ENCODE measurements at regions not wholly inside any gene's neighbourhood (a gene's known extent, or its start where the extent isn't known, plus 50 kb on each side); places are given as distances from the start of the nearest gene placed in this dataset.
A peak's percentile ranks its signal among the peaks of the same experiment; 100 is the strongest.

DNA sequence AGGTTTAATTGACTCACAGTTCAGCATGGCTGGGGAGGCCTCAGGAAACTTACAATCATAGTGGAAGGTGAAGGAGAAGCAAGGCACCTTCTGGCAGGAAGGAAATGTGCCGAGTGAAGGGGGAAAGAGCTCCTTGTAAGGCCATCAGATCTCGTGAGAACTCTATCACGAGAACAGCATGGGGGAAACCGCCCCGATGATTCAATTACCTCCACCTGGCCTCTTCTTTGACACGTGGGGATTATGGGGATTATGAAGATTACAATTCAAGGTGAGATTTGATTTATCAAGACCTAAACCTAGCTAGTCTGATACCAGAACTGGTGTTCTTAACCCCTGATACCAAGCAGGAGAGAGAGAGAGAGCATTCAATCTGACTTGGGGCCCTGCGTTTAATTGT lies 258.7 kb downstream of the PTEN start:
- Histone ChIP-seq H3K9me3 (ENCODE audit: control insufficient read depth in 5 of 5, low read length in 5 of 5) (no peaks in the 10 kb centered on the region), H3K27ac (ENCODE audit: low read depth, low read length) (no peak overlapping the region), H3K4me1 (ENCODE audit: control insufficient read depth in 5 of 5, insufficient read depth in 5 of 5, low read length in 5 of 5) (peaks cover 0 to 11% (median under 1%) of the 10 kb centered on the region in 5 donors), H3K36me3 (ENCODE audit: control insufficient read depth in 5 of 5, insufficient read depth in 5 of 5, low read length in 5 of 5) (no peaks in the 10 kb centered on the region), H3K27me3 (ENCODE audit: control insufficient read depth in 5 of 5, insufficient read depth in 4 of 5, low read length in 5 of 5) (no peaks in the 10 kb centered on the region), H3K9ac (ENCODE audit: low read length in 5 of 5) (no peak overlapping the region), H3K4me3 (ENCODE audit: low read depth in 1 of 5, low read length in 5 of 5) (no peak overlapping the region)

DNA sequence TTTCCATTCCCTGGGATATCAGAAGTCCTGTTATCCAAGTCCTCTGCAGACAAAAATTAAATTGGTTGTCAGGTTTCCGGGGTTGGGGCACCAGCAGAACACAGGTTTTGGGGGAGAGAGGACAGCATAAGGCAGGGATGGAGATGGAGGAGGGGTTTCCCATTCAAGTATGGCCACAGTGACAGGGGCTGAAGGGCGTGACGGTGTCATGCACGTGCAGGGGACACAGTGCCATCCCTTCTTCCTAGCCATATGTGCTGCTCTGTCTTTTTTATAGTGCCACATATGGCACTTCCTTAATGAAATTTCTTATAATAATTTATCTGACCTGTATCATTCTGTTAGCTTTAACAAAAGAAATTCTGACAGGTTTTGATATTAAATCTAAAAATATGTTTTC lies 259.2 kb downstream of the PTEN start:
- Histone ChIP-seq H3K4me1 (ENCODE audit: control insufficient read depth in 5 of 5, insufficient read depth in 5 of 5, low read length in 5 of 5) (peaks cover 0 to 8% (median 0%) of the 10 kb centered on the region in 5 donors), H3K27me3 (ENCODE audit: control insufficient read depth in 5 of 5, insufficient read depth in 4 of 5, low read length in 5 of 5) (no peaks in the 10 kb centered on the region), H3K27ac (ENCODE audit: low read depth, low read length) (no peak overlapping the region), H3K4me3 (ENCODE audit: low read depth in 1 of 5, low read length in 5 of 5) (no peak overlapping the region), H3K36me3 (ENCODE audit: control insufficient read depth in 5 of 5, insufficient read depth in 5 of 5, low read length in 5 of 5) (no peaks in the 10 kb centered on the region), H3K9me3 (ENCODE audit: control insufficient read depth in 5 of 5, low read length in 5 of 5) (no peaks in the 10 kb centered on the region), H3K9ac (ENCODE audit: low read length in 5 of 5) (no peak overlapping the region)

DNA sequence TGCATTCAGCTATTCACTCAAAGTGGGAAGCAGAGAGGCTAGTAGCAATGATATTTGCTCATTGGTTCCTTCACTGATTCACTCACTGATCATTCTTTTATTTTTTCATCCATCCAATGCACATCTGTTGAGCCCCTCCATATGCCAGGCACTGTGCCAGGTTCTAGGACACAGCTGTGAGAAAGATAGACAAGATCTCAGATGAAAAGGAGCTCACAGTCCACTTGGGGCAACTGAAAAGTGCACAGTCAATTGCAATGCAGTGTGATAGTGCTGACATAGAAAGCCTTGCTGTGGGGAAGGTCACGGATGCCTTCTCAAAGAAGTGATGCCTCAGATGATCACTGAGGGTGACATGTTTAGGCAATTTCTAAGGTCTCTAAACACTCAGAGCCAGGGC lies 262.3 kb downstream of the PTEN start:
- H3K27me3 ChIP-seq (ENCODE audit: control insufficient read depth in 5 of 5, insufficient read depth in 4 of 5, low read length in 5 of 5), result no peaks in the 10 kb centered on the region
- no peak overlapping the region for H3K9ac ChIP-seq (ENCODE audit: low read length in 5 of 5)
- H3K4me3 ChIP-seq (ENCODE audit: low read depth in 1 of 5, low read length in 5 of 5), result no peak overlapping the region
- no peaks in the 10 kb centered on the region for H3K9me3 ChIP-seq (ENCODE audit: control insufficient read depth in 5 of 5, low read length in 5 of 5)
- peaks cover 0 to 3% (median 0%) of the 10 kb centered on the region in 5 donors for H3K4me1 ChIP-seq (ENCODE audit: control insufficient read depth in 5 of 5, insufficient read depth in 5 of 5, low read length in 5 of 5)
- H3K27ac ChIP-seq (ENCODE audit: low read depth, low read length), result no peak overlapping the region
- no peaks in the 10 kb centered on the region for H3K36me3 ChIP-seq (ENCODE audit: control insufficient read depth in 5 of 5, insufficient read depth in 5 of 5, low read length in 5 of 5)

DNA sequence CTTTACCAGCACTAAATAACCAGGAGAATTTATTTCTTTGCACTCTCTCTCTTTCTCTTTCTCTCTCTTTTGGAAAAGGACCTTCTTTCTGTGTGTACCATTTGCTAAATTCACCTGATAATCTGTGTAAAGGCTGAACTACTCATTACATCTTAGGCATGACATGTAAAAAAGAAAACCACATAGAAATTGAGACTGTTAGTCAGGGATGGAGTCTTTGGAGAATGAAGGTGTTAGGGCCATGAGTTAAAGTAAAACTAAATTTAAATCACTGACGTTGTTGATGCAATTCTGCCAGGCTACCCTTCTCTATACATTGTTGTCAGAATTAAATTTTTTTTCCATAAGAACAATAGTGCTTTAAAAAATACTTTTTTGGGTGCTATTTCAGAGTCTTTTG lies 263.3 kb downstream of the PTEN start:
- no peak overlapping the region for H3K27ac ChIP-seq (ENCODE audit: low read depth, low read length)
- no peaks in the 10 kb centered on the region for H3K9me3 ChIP-seq (ENCODE audit: control insufficient read depth in 5 of 5, low read length in 5 of 5)
- no peaks in the 10 kb centered on the region for H3K36me3 ChIP-seq (ENCODE audit: control insufficient read depth in 5 of 5, insufficient read depth in 5 of 5, low read length in 5 of 5)
- no peak overlapping the region for H3K9ac ChIP-seq (ENCODE audit: low read length in 5 of 5)
- no peaks in the 10 kb centered on the region for H3K27me3 ChIP-seq (ENCODE audit: control insufficient read depth in 5 of 5, insufficient read depth in 4 of 5, low read length in 5 of 5)
- peaks cover 0 to 6% (median 3%) of the 10 kb centered on the region in 5 donors for H3K4me1 ChIP-seq (ENCODE audit: control insufficient read depth in 5 of 5, insufficient read depth in 5 of 5, low read length in 5 of 5)
- H3K4me3 ChIP-seq (ENCODE audit: low read depth in 1 of 5, low read length in 5 of 5), result no peak overlapping the region

DNA sequence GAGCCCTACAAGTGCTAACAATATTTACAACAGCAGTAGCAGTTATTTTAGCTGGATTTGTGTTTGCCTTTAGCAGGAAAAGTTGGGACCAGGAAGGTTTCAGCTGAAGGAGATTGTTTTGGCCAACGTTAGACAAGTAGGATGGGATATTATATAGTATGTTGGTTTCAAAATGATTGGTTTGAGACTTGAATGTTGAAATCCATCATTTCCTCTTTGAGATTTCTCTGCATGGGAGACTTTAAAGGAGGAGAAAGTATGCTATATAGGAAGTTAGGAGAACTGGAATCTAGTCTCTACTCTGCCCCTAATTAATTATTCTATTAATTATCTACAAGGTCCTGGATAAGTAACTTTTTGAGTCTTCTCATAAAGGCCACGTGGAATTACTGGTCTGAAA lies 263.8 kb downstream of the PTEN start:
- Histone ChIP-seq H3K9me3 (ENCODE audit: control insufficient read depth in 5 of 5, low read length in 5 of 5) (no peaks in the 10 kb centered on the region), H3K36me3 (ENCODE audit: control insufficient read depth in 5 of 5, insufficient read depth in 5 of 5, low read length in 5 of 5) (no peaks in the 10 kb centered on the region), H3K27ac (ENCODE audit: low read depth, low read length) (no peak overlapping the region), H3K4me1 (ENCODE audit: control insufficient read depth in 5 of 5, insufficient read depth in 5 of 5, low read length in 5 of 5) (peaks cover 0 to 11% (median 8%) of the 10 kb centered on the region in 5 donors), H3K27me3 (ENCODE audit: control insufficient read depth in 5 of 5, insufficient read depth in 4 of 5, low read length in 5 of 5) (no peaks in the 10 kb centered on the region), H3K4me3 (ENCODE audit: low read depth in 1 of 5, low read length in 5 of 5) (no peak overlapping the region), H3K9ac (ENCODE audit: low read length in 5 of 5) (no peak overlapping the region)

DNA sequence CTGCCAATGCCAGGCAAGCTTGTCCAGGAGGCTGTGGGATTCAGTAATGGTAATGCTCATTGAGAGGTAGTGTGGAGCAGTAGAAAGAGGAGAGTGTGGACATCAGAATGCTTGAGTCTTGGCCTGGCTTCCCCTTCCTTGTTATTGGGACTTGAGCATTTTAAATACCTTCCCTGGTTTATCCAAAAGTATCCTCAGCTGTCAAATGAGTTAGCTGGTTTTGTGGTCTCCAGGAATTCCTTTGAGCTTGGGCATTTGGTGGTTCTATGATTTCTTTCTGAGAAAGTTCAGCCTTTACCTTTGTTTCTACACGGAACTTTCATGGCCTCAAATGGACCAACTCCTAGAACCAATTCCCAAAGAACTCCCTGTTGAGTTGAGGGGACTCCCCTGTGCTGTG lies 264.3 kb downstream of the PTEN start:
- H3K27me3 ChIP-seq (ENCODE audit: control insufficient read depth in 5 of 5, insufficient read depth in 4 of 5, low read length in 5 of 5), result no peaks in the 10 kb centered on the region
- H3K36me3 ChIP-seq (ENCODE audit: control insufficient read depth in 5 of 5, insufficient read depth in 5 of 5, low read length in 5 of 5), result no peaks in the 10 kb centered on the region
- no peaks in the 10 kb centered on the region for H3K9me3 ChIP-seq (ENCODE audit: control insufficient read depth in 5 of 5, low read length in 5 of 5)
- peaks cover 0 to 14% (median 9%) of the 10 kb centered on the region in 5 donors for H3K4me1 ChIP-seq (ENCODE audit: control insufficient read depth in 5 of 5, insufficient read depth in 5 of 5, low read length in 5 of 5)
- H3K4me3 ChIP-seq (ENCODE audit: low read depth in 1 of 5, low read length in 5 of 5), result no peak overlapping the region
- no peak overlapping the region for H3K27ac ChIP-seq (ENCODE audit: low read depth, low read length)
- no peak overlapping the region for H3K9ac ChIP-seq (ENCODE audit: low read length in 5 of 5)

DNA sequence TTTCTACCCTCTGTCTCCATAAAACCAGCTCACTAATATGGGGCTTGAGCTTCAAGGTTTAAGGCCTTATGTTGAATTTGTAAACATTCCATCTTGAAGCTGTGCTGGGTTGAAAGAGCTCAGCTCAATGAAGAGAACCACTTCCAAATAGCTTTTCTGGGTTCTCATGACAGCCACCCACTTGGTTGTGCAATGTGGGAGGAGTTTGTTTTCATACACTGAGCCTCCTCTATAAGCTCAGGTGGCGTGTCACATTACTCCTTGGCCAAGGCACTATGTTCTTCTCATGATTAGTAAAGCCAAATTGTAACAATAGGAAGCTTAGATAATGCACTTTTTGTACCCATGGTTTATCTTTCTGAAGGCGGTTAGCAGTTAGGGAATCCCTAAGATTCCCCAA lies 265.6 kb downstream of the PTEN start:
- H3K9ac ChIP-seq (ENCODE audit: low read length in 5 of 5), result no peak overlapping the region
- H3K4me1 ChIP-seq (ENCODE audit: control insufficient read depth in 5 of 5, insufficient read depth in 5 of 5, low read length in 5 of 5), result peaks cover 0 to 14% (median 9%) of the 10 kb centered on the region in 5 donors
- H3K27ac ChIP-seq (ENCODE audit: low read depth, low read length), result no peak overlapping the region
- no peak overlapping the region for H3K4me3 ChIP-seq (ENCODE audit: low read depth in 1 of 5, low read length in 5 of 5)
- H3K9me3 ChIP-seq (ENCODE audit: control insufficient read depth in 5 of 5, low read length in 5 of 5), result no peaks in the 10 kb centered on the region
- H3K36me3 ChIP-seq (ENCODE audit: control insufficient read depth in 5 of 5, insufficient read depth in 5 of 5, low read length in 5 of 5), result no peaks in the 10 kb centered on the region
- H3K27me3 ChIP-seq (ENCODE audit: control insufficient read depth in 5 of 5, insufficient read depth in 4 of 5, low read length in 5 of 5), result no peaks in the 10 kb centered on the region

DNA sequence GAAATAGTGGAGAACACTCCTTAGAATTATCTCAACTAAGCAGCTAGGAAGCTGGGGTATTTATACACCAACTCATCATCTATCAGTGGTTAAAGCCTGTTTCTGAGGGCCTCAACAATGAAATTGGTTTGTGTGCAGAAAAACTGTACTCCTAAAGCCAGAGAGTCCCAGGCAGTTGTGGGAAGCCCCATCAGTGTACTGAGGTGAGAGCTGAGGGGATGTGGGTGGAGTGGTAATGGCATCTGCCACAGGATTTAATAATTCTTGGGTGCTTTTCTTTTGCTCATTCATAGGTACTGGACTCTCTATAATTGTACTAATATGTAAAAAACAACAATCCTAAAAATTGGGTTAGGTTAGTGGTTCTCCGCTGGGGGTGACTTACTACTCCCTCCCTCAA lies 267.5 kb downstream of the PTEN start:
- Histone ChIP-seq H3K9ac (ENCODE audit: low read length in 5 of 5) (no peak overlapping the region), H3K9me3 (ENCODE audit: control insufficient read depth in 5 of 5, low read length in 5 of 5) (no peaks in the 10 kb centered on the region), H3K36me3 (ENCODE audit: control insufficient read depth in 5 of 5, insufficient read depth in 5 of 5, low read length in 5 of 5) (no peaks in the 10 kb centered on the region), H3K27ac (ENCODE audit: low read depth, low read length) (no peak overlapping the region), H3K4me1 (ENCODE audit: control insufficient read depth in 5 of 5, insufficient read depth in 5 of 5, low read length in 5 of 5) (peaks cover 0 to 24% (median 17%) of the 10 kb centered on the region in 5 donors), H3K27me3 (ENCODE audit: control insufficient read depth in 5 of 5, insufficient read depth in 4 of 5, low read length in 5 of 5) (no peaks in the 10 kb centered on the region), H3K4me3 (ENCODE audit: low read depth in 1 of 5, low read length in 5 of 5) (no peak overlapping the region)

DNA sequence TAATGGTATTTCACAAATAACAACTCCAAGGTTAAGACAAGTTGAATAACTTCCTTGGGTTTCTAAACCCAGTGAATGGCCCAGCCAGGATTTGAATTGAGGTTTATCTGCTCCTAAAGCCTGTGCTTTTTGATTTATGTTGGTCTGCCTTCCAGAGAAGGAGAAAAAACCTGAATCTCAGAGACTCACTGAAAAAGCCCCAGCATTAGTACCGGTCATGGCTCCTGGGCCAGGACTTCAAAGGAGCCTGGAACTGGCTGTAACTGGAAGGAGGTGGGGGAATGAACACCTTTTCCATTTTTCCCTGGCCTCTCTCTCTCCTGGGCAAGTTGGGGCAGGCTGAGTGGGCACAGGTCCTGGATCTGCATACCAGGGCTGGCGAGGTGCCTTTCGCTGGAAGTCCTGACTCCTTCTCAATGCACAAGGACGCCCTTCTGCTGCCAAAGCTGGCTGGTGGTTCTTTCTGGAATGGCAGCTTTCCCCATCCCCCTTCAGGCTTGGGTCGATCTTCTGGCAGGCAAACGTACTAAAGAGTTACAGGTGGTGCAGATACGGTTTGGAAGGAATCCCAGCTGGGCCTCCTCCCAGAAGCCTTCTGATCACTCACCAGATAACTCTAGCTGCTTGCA lies 268.2 kb downstream of the PTEN start:
- peak overlapping the region; percentile 25 for H3K27ac ChIP-seq (ENCODE audit: low read depth, low read length)
- H3K9me3 ChIP-seq (ENCODE audit: control insufficient read depth in 5 of 5, low read length in 5 of 5), result no peaks in the 10 kb centered on the region
- H3K27me3 ChIP-seq (ENCODE audit: control insufficient read depth in 5 of 5, insufficient read depth in 4 of 5, low read length in 5 of 5), result no peaks in the 10 kb centered on the region
- H3K4me1 ChIP-seq (ENCODE audit: control insufficient read depth in 5 of 5, insufficient read depth in 5 of 5, low read length in 5 of 5), result peaks cover 0 to 31% (median 22%) of the 10 kb centered on the region in 5 donors
- H3K9ac ChIP-seq (ENCODE audit: low read length in 5 of 5), result no peak overlapping the region
- H3K4me3 ChIP-seq (ENCODE audit: low read depth in 1 of 5, low read length in 5 of 5), result peak overlapping the region in 2 of 5 donors; percentile 5 to 11
- no peaks in the 10 kb centered on the region for H3K36me3 ChIP-seq (ENCODE audit: control insufficient read depth in 5 of 5, insufficient read depth in 5 of 5, low read length in 5 of 5)

DNA sequence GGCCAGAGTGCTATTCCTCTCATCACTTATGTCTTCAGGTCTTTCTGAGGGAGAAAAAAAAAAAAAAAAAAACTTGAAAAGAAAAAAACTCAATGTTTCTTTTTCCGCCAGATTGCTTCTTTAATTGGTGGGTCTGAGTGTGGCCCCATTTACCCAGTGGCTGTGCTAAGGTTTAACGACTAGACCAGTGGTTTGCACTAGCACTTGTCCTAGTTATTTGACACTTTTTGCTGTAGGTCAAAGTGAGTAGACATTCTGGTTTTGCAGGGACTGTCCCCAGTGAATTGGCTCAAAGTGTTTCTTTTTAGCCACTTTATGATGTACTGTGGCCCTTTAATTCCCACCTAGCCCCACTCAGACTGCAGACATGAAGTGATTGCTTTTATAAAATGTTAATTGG lies 273.3 kb downstream of the PTEN start:
- Histone ChIP-seq H3K4me3 (ENCODE audit: low read depth in 1 of 5, low read length in 5 of 5) (no peak overlapping the region), H3K4me1 (ENCODE audit: control insufficient read depth in 5 of 5, insufficient read depth in 5 of 5, low read length in 5 of 5) (peaks cover 0 to 31% (median 16%) of the 10 kb centered on the region in 5 donors), H3K27ac (ENCODE audit: low read depth, low read length) (no peak overlapping the region), H3K9ac (ENCODE audit: low read length in 5 of 5) (no peak overlapping the region), H3K36me3 (ENCODE audit: control insufficient read depth in 5 of 5, insufficient read depth in 5 of 5, low read length in 5 of 5) (no peaks in the 10 kb centered on the region), H3K27me3 (ENCODE audit: control insufficient read depth in 5 of 5, insufficient read depth in 4 of 5, low read length in 5 of 5) (no peaks in the 10 kb centered on the region), H3K9me3 (ENCODE audit: control insufficient read depth in 5 of 5, low read length in 5 of 5) (no peaks in the 10 kb centered on the region)

Measured in subcutaneous abdominal adipose tissue (tissue), 5 donors.